Adipocyte (in vitro differentiated cells): ENCODE measurements at regions not wholly inside any gene's neighbourhood (a gene's known extent, or its start where the extent isn't known, plus 50 kb on each side); places are given as distances from the start of the nearest gene placed in this dataset.
"Not testable (repeated sequence)": the region's sequence is repeated elsewhere in the genome, so short reads cannot be mapped to it uniquely, and the experiment has no call there.

Source experiments
- DNase-seq: peaks from one replicate; pipeline ENCODE4 v3.0.0-alpha.2; 2015; ENCODE audit warnings: low read depth
- H3K27me3 ChIP-seq: replicated peaks from 2 replicates; pipeline ENCODE4 v1.7.0; 2013; ENCODE audit warnings: mild to moderate bottlenecking, low read length, moderate library complexity; ENCODE audit not compliant: control insufficient read depth, insufficient read depth
- H3K36me3 ChIP-seq: 2 replicates; pipeline ENCODE4 v1.7.0; 2013; ENCODE audit warnings: low read length, mild to moderate bottlenecking, moderate library complexity; ENCODE audit not compliant: control insufficient read depth, insufficient read depth, severe bottlenecking
- H3K4me1 ChIP-seq: 2 replicates; pipeline ENCODE4 v1.7.0; 2013; ENCODE audit warnings: mild to moderate bottlenecking, low read length, moderate library complexity; ENCODE audit not compliant: control insufficient read depth, insufficient read depth
- H3K4me3 ChIP-seq: 2 replicates; pipeline ENCODE4 v1.7.0; 2013; ENCODE audit warnings: mild to moderate bottlenecking, low read length, moderate library complexity
- H3K9ac ChIP-seq: 2 replicates; pipeline ENCODE4 v1.7.0; 2013; ENCODE audit warnings: mild to moderate bottlenecking, low read length, moderate library complexity
- H3K9me3 ChIP-seq: 2 replicates; pipeline ENCODE4 v1.7.0; 2013; ENCODE audit warnings: mild to moderate bottlenecking, low read length, moderate library complexity; ENCODE audit not compliant: control insufficient read depth

GRCh38 chr14:38705220-38705619, 397.8 kb downstream of the SEC23A start:
- H3K4me1 ChIP-seq = no peaks in the 10 kb centered on the region
- H3K9ac ChIP-seq = no peak overlapping the region
- no peak for DNase-seq
- H3K36me3 ChIP-seq = no peaks in the 10 kb centered on the region
- no peak overlapping the region for H3K4me3 ChIP-seq
- no peaks in the 10 kb centered on the region for H3K9me3 ChIP-seq
- H3K27me3 ChIP-seq = no peaks in the 10 kb centered on the region

DNA sequence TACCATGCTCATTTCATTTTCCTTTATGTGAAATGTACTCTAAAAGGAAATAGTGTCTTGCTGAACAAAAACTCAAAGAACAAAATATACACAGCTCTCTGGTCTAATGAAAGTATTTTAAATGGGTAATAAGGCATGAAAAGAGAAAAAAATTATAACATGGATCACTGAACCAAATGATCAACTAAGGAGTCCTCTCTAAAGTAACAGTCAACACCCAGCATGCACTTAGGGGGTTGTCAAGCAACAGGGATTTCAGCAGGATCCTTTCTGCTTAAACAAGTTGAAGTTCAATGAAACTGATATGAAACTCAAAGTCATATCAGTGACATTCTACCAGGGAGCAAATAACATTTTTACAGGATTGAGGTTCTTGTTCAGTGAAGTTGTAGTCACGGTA, 398.8 kb downstream of the SEC23A start:
- no peaks in the 10 kb centered on the region for H3K4me1 ChIP-seq
- H3K36me3 ChIP-seq = no peaks in the 10 kb centered on the region
- H3K4me3 ChIP-seq = no peak overlapping the region
- H3K27me3 ChIP-seq = no peaks in the 10 kb centered on the region
- no peaks in the 10 kb centered on the region for H3K9me3 ChIP-seq
- H3K9ac ChIP-seq = no peak overlapping the region
- no peak for DNase-seq

- Histone ChIP-seq H3K27me3 (no peaks in the 10 kb centered on the region), H3K9ac (no peak overlapping the region), H3K9me3 (peaks cover 11% of the 10 kb centered on the region), H3K36me3 (no peaks in the 10 kb centered on the region), H3K4me1 (no peaks in the 10 kb centered on the region), H3K4me3 (no peak overlapping the region)
- DNase-seq = no peak
Measured at GRCh38 chr14:38696925-38697324, 406.1 kb downstream of the SEC23A start.

DNA sequence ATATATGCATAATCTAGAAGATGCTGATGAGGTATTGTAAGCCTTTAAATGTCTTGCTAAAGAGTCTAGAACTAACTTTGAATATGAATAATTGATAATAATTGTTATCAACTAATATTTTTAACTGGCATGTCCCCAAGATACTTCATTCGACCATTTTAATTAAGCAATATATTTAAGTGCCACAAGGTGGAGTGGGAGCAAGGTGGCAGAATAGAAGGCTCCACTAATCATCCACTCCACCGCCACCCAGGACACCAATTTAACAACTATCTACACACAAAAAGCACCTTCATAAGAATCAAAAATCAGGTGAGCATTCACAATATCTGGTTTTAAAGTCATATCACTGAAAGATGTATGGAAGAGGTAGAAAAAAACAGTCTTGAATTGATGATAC, 409.6 kb downstream of the SEC23A start:
- Histone ChIP-seq H3K4me3 (no peak overlapping the region), H3K9me3 (peaks cover 11% of the 10 kb centered on the region)
- no peak for DNase-seq

GRCh38 chr14:38669027-38669426, 413.1 kb upstream of the CLEC14A start:
- H3K9ac ChIP-seq = no peak overlapping the region
- no peak overlapping the region for H3K4me3 ChIP-seq

More for the DNA sequence above, 409.6 kb downstream of the SEC23A start:
- no peak overlapping the region for H3K9ac ChIP-seq
- no peaks in the 10 kb centered on the region for H3K36me3 ChIP-seq
- no peaks in the 10 kb centered on the region for H3K27me3 ChIP-seq
- H3K4me1 ChIP-seq = no peaks in the 10 kb centered on the region

GRCh38 chr14:38663382-38663781, 407.5 kb upstream of the CLEC14A start:
- Histone ChIP-seq H3K4me1 (no peaks in the 10 kb centered on the region), H3K36me3 (no peaks in the 10 kb centered on the region), H3K27me3 (peaks cover 5% of the 10 kb centered on the region), H3K9ac (no peak overlapping the region), H3K4me3 (no peak overlapping the region), H3K9me3 (no peaks in the 10 kb centered on the region)
- DNase-seq = no peak

More at GRCh38 chr14:38669027-38669426, 413.1 kb upstream of the CLEC14A start:
- Histone ChIP-seq H3K9me3 (no peaks in the 10 kb centered on the region), H3K4me1 (no peaks in the 10 kb centered on the region), H3K27me3 (no peaks in the 10 kb centered on the region), H3K36me3 (no peaks in the 10 kb centered on the region)
- no peak for DNase-seq

- Histone ChIP-seq H3K9me3 (no peaks in the 10 kb centered on the region), H3K4me3 (no peak overlapping the region), H3K36me3 (no peaks in the 10 kb centered on the region), H3K4me1 (no peaks in the 10 kb centered on the region), H3K27me3 (peaks cover 5% of the 10 kb centered on the region), H3K9ac (no peak overlapping the region)
- no peak for DNase-seq
Measured at GRCh38 chr14:38662781-38663180, 406.9 kb upstream of the CLEC14A start.

DNA sequence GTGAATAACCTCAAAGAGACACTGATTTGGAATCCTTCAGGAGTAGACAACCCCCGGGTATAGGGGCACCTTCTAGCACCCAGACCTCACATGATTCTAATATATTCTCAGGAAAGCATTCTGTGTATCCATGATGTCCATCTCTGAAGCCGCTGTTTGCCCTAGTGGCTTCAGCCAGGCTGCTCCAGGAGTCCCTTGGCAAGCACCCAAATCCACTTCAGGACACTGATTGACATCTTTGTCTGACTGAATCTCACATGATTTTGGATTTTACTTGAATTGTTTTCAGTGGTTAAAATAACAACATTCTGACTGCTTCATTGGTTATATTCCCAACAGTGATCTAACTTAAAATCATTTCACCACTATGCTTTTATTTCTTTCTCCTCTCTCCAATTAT, 390.5 kb upstream of the CLEC14A start:
- no peak for DNase-seq
- H3K4me3 ChIP-seq = no peak overlapping the region
- H3K9ac ChIP-seq = no peak overlapping the region
- H3K36me3 ChIP-seq = no peaks in the 10 kb centered on the region
- peaks cover 4% of the 10 kb centered on the region for H3K9me3 ChIP-seq
- H3K27me3 ChIP-seq = no peaks in the 10 kb centered on the region
- no peaks in the 10 kb centered on the region for H3K4me1 ChIP-seq

DNA sequence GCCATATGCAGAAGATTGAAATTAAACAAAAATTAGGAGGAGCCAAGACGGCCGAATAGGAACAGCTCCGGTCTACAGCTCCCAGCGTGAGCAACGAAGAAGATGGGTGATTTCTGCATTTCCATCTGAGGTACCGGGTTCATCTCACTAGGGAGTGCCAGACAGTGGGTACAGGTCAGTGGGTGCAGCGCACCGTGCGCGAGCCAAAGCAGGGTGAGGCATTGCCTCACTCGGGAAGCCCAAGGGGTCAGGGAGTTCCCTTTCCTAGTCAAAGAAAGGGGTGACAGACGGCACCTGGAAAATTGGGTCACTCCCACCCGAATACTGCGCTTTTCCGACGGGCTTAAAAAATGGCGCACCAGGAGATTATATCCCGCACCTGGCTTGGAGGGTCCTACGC, 379.0 kb upstream of the CLEC14A start:
- not testable (repeated sequence) for H3K9ac ChIP-seq, DNase-seq, H3K4me3 ChIP-seq, H3K9me3 ChIP-seq, H3K36me3 ChIP-seq, H3K4me1 ChIP-seq, H3K27me3 ChIP-seq

DNA sequence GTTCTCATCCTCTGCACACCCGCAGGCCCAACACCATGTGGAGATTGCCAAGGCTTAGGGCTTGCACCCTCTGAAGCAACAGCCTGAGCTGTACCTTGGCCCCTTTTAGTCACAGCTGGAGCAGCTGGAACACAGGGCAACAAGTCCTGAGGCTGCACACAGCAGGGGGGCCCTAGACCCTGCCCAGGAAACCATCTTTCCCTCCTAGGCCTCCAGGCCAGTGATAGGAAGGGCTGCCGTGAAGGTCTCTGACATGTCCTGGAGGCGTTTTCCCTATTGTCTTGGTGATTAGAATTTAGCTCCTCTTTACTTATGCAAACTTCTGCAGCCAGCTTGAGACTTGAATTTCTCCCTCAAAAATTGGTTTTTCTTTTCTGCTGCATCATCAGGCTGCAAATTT, 373.5 kb upstream of the CLEC14A start:
- DNase-seq = no peak
- H3K27me3 ChIP-seq = no peaks in the 10 kb centered on the region
- H3K9ac ChIP-seq = no peak overlapping the region
- no peaks in the 10 kb centered on the region for H3K9me3 ChIP-seq
- H3K36me3 ChIP-seq = no peaks in the 10 kb centered on the region
- H3K4me3 ChIP-seq = no peak overlapping the region
- H3K4me1 ChIP-seq = no peaks in the 10 kb centered on the region

DNA sequence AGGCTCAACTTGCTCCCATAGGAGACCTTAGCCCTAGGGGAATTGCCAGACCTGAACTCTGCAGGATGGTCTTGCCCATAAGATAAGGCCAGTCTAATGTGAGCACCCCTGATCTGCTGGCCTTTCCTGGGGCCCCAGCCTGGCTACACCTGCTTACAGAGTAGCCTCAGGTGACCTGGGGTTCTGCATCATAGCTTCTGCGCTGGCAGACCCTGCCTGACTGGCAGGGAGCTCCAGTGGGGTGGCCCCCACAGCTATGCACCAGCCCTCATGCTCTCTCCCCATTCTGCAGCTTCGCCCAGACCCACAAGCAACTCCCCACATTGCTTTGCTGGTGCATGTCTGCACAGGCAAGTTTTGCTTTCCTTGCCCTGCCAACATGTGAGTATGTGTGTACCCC, 371.3 kb upstream of the CLEC14A start:
- Histone ChIP-seq H3K4me3 (no peak overlapping the region), H3K27me3 (no peaks in the 10 kb centered on the region), H3K36me3 (no peaks in the 10 kb centered on the region), H3K4me1 (no peaks in the 10 kb centered on the region), H3K9ac (no peak overlapping the region), H3K9me3 (no peaks in the 10 kb centered on the region)
- DNase-seq = no peak

- no peak for DNase-seq
- H3K4me1 ChIP-seq = no peaks in the 10 kb centered on the region
- no peaks in the 10 kb centered on the region for H3K9me3 ChIP-seq
- H3K27me3 ChIP-seq = no peaks in the 10 kb centered on the region
- no peak overlapping the region for H3K9ac ChIP-seq
- H3K36me3 ChIP-seq = no peaks in the 10 kb centered on the region
- no peak overlapping the region for H3K4me3 ChIP-seq
Measured at GRCh38 chr14:38623661-38624060, 367.8 kb upstream of the CLEC14A start.
